ENCODE measurements at regions not wholly inside any gene's neighbourhood (a gene's known extent, or its start where the extent isn't known, plus 50 kb on each side); places are given as distances from the start of the nearest gene placed in this dataset.

DNA sequence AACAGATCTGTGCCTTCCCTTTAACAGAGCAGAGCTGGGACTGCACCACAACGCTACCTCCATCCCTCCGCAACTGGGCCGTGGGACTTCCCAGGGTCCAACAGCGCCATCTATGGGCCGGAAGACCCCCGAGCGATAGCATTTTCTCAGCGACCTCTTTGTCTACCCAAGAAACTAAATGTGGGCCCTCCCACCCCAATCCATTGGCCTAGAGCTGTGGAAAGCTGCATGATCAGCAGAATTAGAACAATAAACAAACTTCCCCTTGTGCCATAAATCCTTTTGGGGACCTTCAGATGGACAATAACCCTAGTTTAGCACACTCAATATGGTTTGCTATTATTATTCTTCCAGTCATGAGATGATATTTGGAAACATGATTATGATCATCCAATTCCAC lies 74.8 kb upstream of the NTRK3 start:
- TF ChIP-seq ZFP3 (CRISPR knock-in tag; IDR thresholded peaks at IDR 0.05): no peak
- TF ChIP-seq RARB (CRISPR knock-in tag; IDR thresholded peaks at IDR 0.05): no peak
- TF ChIP-seq ZFP30 (CRISPR knock-in tag; IDR thresholded peaks at IDR 0.05): no peak
- TF ChIP-seq, protein P1, sequence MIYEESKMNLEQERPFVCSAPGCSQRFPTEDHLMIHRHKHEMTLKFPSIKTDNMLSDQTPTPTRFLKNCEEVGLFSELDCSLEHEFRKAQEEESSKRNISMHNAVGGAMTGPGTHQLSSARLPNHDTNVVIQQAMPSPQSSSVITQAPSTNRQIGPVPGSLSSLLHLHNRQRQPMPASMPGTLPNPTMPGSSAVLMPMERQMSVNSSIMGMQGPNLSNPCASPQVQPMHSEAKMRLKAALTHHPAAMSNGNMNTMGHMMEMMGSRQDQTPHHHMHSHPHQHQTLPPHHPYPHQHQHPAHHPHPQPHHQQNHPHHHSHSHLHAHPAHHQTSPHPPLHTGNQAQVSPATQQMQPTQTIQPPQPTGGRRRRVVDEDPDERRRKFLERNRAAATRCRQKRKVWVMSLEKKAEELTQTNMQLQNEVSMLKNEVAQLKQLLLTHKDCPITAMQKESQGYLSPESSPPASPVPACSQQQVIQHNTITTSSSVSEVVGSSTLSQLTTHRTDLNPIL (CRISPR knock-in tag; IDR thresholded peaks at IDR 0.05; ENCODE audit: low read depth): no peak
- TF ChIP-seq ARNTL (CRISPR knock-in tag; IDR thresholded peaks at IDR 0.05; ENCODE audit: borderline replicate concordance, low read depth): no peak
- TF ChIP-seq, protein P2, sequence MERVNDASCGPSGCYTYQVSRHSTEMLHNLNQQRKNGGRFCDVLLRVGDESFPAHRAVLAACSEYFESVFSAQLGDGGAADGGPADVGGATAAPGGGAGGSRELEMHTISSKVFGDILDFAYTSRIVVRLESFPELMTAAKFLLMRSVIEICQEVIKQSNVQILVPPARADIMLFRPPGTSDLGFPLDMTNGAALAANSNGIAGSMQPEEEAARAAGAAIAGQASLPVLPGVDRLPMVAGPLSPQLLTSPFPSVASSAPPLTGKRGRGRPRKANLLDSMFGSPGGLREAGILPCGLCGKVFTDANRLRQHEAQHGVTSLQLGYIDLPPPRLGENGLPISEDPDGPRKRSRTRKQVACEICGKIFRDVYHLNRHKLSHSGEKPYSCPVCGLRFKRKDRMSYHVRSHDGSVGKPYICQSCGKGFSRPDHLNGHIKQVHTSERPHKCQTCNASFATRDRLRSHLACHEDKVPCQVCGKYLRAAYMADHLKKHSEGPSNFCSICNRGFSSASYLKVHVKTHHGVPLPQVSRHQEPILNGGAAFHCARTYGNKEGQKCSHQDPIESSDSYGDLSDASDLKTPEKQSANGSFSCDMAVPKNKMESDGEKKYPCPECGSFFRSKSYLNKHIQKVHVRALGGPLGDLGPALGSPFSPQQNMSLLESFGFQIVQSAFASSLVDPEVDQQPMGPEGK (CRISPR knock-in tag; IDR thresholded peaks at IDR 0.05; ENCODE audit: borderline replicate concordance): no peak
- no peak for TF ChIP-seq PPARA (CRISPR knock-in tag; IDR thresholded peaks at IDR 0.05; ENCODE audit: borderline replicate concordance)
- no peak for TF ChIP-seq OSR1 (CRISPR knock-in tag; IDR thresholded peaks at IDR 0.05)

Data from SK-N-SH treated with all-trans-retinoic acid at 6 μM for 48 hours (cell line).